Cerebellar cortex (tissue), 1 donor: ENCODE measurements at regions not wholly inside any gene's neighbourhood (a gene's known extent, or its start where the extent isn't known, plus 50 kb on each side); places are given as distances from the start of the nearest gene placed in this dataset.
"Not testable (repeated sequence)": the region's sequence is repeated elsewhere in the genome, so short reads cannot be mapped to it uniquely, and the experiment has no call there.

ENCODE experiments used
- DNase-seq: peaks from one replicate; pipeline ENCODE4 v3.0.0-alpha.2; 2015; ENCODE audit warnings: low spot score

GRCh38 chr3:74832925-74833324 lies 218.5 kb upstream of the CNTN3 start:
- no peak for DNase-seq

GRCh38 chr3:74830845-74831244 lies 216.4 kb upstream of the CNTN3 start:
- not testable (repeated sequence) for DNase-seq

DNA sequence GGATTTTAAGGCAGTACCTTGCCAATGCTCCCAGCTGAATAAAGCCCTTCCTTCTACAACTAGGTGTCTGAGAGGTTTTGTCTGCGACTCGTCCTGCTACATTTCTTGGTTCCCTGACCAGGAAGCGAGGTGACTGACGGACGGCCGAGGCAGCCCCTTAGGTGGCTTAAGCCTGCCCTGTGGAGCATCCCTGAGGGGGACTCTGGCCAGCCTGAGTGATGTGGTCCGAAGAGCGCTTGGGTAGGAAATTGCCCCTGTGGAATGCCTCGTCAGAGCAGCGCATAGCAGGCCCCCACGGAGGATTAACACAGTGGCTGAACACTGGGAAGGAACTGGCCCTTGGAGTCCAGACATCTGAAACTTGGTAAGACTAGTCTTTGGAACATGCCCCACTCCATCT lies 210.9 kb upstream of the CNTN3 start:
- not testable (repeated sequence) for DNase-seq

GRCh38 chr3:74824366-74824765 lies 209.9 kb upstream of the CNTN3 start:
- DNase-seq, result no peak

- DNase-seq, result no peak
Observed at GRCh38 chr3:74814181-74814580, 199.7 kb upstream of the CNTN3 start.

- no peak for DNase-seq
Observed at GRCh38 chr3:74812756-74813155, 198.3 kb upstream of the CNTN3 start.

- no peak for DNase-seq
Observed at GRCh38 chr3:74808506-74809275, 194.2 kb upstream of the CNTN3 start.

GRCh38 chr3:74801924-74802323 lies 187.5 kb upstream of the CNTN3 start:
- no peak for DNase-seq

DNA sequence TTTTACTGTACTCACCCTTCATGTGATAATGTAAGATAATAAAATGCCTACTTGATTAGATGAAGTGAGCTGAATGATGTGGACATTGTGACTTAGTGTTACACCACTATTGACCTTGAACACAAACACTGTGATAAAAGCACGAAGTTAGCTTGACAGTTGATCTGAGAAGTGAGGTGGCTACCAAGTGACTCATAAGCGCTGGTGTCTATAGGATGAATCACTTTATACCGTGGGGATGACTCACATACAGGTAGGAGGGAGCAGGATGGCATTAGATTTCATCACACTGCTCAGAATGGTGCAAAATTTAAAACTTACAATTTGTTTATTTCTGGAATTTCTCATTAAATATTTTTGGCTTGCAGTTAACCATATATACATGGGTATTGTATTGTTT lies 174.7 kb upstream of the CNTN3 start:
- no peak for DNase-seq

DNA sequence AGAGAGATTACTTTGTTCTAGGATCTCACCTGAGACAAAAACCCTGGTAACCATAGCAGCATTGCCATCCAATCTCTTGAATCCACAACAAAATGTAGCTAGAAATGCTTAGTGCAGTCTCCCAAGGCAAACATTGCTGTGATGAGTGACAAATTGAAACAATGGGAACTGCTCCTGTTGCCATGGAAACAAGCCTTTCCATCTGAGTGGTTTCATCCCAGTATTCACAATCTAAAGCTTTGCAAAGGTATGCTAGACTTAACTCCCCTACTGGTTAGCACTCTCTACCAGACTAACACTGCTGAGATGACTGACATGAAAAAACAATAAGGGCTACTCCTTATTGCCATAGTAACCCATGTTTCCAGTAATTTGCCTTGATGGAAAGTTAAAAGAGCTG lies 172.6 kb upstream of the CNTN3 start:
- DNase-seq, result no peak

DNA sequence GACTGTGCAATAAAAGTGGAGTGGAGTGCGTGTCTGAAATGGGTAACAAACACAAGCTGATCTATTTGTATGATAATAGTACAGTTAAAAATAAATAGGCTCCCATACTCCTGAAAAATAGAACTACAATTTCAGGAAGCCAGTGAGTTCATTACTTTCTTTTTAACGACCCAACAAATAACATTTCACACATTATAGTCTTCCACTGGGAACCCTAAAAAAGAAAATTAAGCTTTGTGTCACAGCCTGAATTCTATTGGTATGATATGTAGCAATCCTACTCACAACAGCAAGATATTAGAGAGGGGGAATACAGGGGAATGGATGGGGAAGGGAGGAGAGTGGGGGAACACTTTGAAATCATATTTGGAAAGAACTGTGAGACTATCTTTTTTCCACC lies 156.9 kb upstream of the CNTN3 start:
- no peak for DNase-seq

DNA sequence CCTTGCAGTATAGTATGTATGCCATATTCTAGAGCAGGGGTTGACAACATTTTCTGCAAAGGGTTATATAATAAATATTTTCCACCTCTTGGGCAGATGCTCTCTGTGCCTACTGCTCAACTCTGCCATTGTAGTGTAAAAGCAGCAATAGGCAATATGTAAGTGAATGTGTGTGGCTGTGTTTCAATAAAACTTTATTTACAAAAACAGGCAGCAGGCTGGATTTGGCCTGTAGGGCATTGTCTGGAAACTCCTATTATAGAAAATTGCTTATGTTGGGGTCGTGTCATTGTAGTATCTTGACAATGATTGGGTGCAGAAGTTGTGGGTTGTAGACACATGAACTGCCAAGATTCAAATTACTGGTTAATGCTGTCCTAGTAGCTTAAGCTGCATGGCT lies 153.6 kb upstream of the CNTN3 start:
- no peak for DNase-seq

- no peak for DNase-seq
Observed at GRCh38 chr3:74766405-74766804, 151.9 kb upstream of the CNTN3 start.

DNA sequence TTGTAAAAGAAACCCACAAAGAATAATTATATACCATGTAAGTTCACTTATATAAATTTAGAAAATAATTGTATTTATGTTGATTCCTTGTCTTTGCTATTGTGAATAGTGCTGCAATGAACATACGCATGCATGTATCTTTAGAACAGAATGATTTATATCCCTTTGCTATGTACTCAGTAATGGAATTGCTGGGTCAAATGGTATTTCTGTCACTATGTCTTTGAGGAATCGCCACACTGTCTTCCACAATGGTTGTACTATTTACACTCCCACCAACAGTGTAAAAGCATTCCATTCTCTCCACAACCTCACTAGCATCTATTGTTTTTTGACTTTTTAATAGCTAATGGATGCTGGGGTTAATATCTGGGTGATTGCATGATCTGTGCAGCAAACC lies 149.4 kb upstream of the CNTN3 start:
- DNase-seq, result no peak

DNA sequence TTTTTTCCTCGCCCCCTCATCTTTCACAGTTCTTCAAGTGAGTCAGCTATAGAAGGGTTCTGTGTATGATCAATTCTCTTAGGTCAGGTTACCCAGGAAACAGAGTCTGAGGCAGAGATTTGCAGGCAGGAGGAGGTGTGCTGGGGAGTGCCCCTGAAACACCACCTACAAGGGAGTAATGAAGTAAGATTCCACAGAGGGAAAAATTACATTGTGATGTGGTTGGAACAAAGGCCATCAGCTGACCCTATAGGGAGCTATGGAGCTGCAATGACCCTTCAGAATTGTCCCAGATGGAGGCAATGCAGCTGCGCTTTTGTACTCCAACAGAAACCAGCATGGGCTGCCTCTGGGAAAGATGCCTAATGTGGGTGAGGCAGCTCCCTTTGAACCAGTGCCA lies 142.2 kb upstream of the CNTN3 start:
- DNase-seq, result no peak

DNA sequence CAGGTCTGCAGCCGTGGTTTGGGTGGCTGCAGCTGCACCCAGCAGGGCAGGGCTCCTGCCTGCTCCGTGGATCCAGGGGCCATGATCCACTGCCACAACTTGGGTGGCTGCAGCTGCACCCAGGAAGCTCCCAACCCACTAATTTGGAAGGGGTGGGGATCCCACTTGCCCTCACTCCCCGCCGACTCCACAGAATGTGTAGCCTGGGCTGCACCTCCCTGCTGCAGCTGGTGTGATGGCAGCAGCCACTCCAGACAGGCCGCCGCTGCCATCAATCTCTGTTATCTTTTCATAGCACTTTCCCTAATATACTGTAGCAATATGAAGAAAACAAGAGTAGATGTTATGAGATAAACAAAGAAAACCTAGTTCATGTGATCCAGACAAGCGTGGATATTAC lies 137.8 kb upstream of the CNTN3 start:
- DNase-seq, result no peak

DNA sequence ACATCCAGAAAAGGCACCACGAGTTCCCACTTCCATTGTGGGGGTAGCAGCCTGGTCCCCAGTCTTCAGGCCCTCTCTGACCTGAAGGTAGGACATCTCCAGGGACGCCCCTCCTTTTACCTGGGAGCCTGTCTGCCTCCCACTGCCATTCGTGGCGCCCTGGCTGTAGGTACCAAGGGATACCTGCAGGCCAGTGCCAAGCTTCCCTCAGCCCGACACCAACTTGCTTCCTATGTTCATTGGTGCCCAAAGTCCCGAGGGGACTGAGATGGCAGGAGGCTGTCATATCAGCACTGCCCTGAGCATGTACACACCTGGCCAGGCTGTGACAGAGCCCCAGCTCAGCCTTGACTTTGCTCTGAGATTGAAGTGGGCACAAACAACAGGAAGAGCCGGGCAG lies 137.3 kb upstream of the CNTN3 start:
- DNase-seq, result no peak

GRCh38 chr3:74750901-74751300 lies 136.4 kb upstream of the CNTN3 start:
- no peak for DNase-seq

GRCh38 chr3:74739242-74739641 lies 124.8 kb upstream of the CNTN3 start:
- no peak for DNase-seq

GRCh38 chr3:74722211-74722610 lies 107.8 kb upstream of the CNTN3 start:
- no peak for DNase-seq

- no peak for DNase-seq
Observed at GRCh38 chr3:74713977-74714376, 99.5 kb upstream of the CNTN3 start.

DNA sequence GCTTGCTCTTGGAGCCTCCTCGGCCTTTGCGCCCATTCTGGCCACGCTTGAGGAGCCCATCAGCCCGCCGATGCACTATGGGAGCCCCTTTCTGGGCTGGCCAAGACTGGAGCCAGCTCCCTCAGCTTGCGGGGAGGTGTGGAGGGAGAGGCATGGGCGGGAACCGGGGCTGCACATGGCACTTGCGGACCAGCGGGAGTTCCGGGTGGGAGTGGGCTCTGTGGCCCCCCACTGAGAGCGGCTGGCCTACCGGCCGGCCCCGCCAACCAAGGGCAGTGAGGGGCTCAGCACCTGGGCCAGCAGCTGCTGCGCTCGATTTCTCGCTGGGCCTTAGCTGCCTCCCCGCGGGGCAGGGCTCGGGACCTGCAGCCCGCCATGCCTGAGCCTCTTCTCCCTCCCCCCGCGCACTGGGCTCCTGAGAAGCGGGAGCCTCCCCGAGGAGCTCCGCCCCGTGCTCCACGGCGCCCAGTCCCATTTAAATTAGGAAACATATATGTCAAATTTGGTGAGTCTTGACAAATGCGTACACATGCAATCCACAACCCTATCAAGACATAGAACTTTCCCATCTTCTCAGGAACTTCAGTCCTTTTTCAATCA lies 97.6 kb upstream of the CNTN3 start:
- DNase-seq, result no peak

- DNase-seq, result no peak
Observed at GRCh38 chr3:74709951-74710350, 95.5 kb upstream of the CNTN3 start.
